ENCODE measurements at regions not wholly inside any gene's neighbourhood (a gene's known extent, or its start where the extent isn't known, plus 50 kb on each side); places are given as distances from the start of the nearest gene placed in this dataset.
"Not testable (repeated sequence)": the region's sequence is repeated elsewhere in the genome, so short reads cannot be mapped to it uniquely, and the experiment has no call there.

GRCh38 chr1:104028416-104029035 lies 278.8 kb downstream of the AMY1C start:
- no peak for DNase-seq

- no peak for DNase-seq
Observed at GRCh38 chr1:104029456-104029970, 279.8 kb downstream of the AMY1C start.

- DNase-seq = no peak
Observed at GRCh38 chr1:104056786-104057185, 307.1 kb downstream of the AMY1C start.

GRCh38 chr1:104057219-104057898 lies 307.7 kb downstream of the AMY1C start:
- peak; percentile 73 for DNase-seq

GRCh38 chr1:104061637-104062036 lies 311.9 kb downstream of the AMY1C start:
- not testable (repeated sequence) for DNase-seq

GRCh38 chr1:104064399-104064798 lies 314.7 kb downstream of the AMY1C start:
- DNase-seq = no peak

- DNase-seq = peak; percentile 82
Observed at GRCh38 chr1:104072915-104073371, 323.2 kb downstream of the AMY1C start.

- peak; percentile 9 for DNase-seq
Observed at GRCh38 chr1:104073463-104073902, 323.8 kb downstream of the AMY1C start.

- DNase-seq = no peak
Observed at GRCh38 chr1:104082221-104082620, 332.5 kb downstream of the AMY1C start.

- DNase-seq = no peak
Observed at GRCh38 chr1:104084380-104084779, 334.7 kb downstream of the AMY1C start.

- DNase-seq = peak; percentile 76
Observed at GRCh38 chr1:104092698-104093097, 343.0 kb downstream of the AMY1C start.

- DNase-seq = no peak
Observed at GRCh38 chr1:104098837-104099236, 349.1 kb downstream of the AMY1C start.

- no peak for DNase-seq
Observed at GRCh38 chr1:104100115-104100514, 350.4 kb downstream of the AMY1C start.

GRCh38 chr1:104105465-104105864 lies 355.8 kb downstream of the AMY1C start:
- DNase-seq = no peak

- DNase-seq = no peak
Observed at GRCh38 chr1:104120525-104120924, 370.8 kb downstream of the AMY1C start.

GRCh38 chr1:104121271-104121670 lies 371.6 kb downstream of the AMY1C start:
- DNase-seq = no peak

- no peak for DNase-seq
Observed at GRCh38 chr1:104125266-104125665, 375.6 kb downstream of the AMY1C start.

- DNase-seq = no peak
Observed at GRCh38 chr1:104125970-104126369, 376.3 kb downstream of the AMY1C start.

GRCh38 chr1:104132382-104132973 lies 382.8 kb downstream of the AMY1C start:
- DNase-seq = peak; percentile 21

- not testable (repeated sequence) for DNase-seq
Observed at GRCh38 chr1:104135036-104135435, 385.3 kb downstream of the AMY1C start.

- DNase-seq = no peak
Observed at GRCh38 chr1:104136621-104137020, 386.9 kb downstream of the AMY1C start.

GRCh38 chr1:104156738-104157137 lies 407.0 kb downstream of the AMY1C start:
- no peak for DNase-seq

GRCh38 chr1:104163912-104164476 lies 414.3 kb downstream of the AMY1C start:
- DNase-seq = no peak

Measured in NCI-H2029 (cell line).